Stimulated activated CD4-positive, alpha-beta T cell treated with anti-CD3 and anti-CD28 coated beads, Interleukin-1b, Interleukin-23, amount 100 ng/mL, for 24 hours (primary cell): ENCODE measurements at regions not wholly inside any gene's neighbourhood (a gene's known extent, or its start where the extent isn't known, plus 50 kb on each side); places are given as distances from the start of the nearest gene placed in this dataset.
"Not testable (repeated sequence)": the region's sequence is repeated elsewhere in the genome, so short reads cannot be mapped to it uniquely, and the experiment has no call there.

Experiments
- DNase-seq, 4 experiments: peaks; one replicate each; pipeline ENCODE4 v3.0.0-alpha.2; 2020; ENCODE audit warnings: low read depth in 4 of 4, low spot score in 1 of 4

GRCh38 chr4:131534944-131535645, 1614.0 kb upstream of the PCDH10 start:
- DNase-seq, result no peak

GRCh38 chr4:131540256-131540655, 1608.8 kb upstream of the PCDH10 start:
- DNase-seq, result no peak

- no peak for DNase-seq
Measured at GRCh38 chr4:131547506-131547981, 1601.5 kb upstream of the PCDH10 start.

GRCh38 chr4:131551306-131551705, 1597.8 kb upstream of the PCDH10 start:
- no peak for DNase-seq

- DNase-seq, result no peak
Measured at GRCh38 chr4:131566026-131566425, 1583.1 kb upstream of the PCDH10 start.

GRCh38 chr4:131584587-131584986, 1564.5 kb upstream of the PCDH10 start:
- no peak for DNase-seq

- DNase-seq, result no peak
Measured at GRCh38 chr4:131595140-131595539, 1554.0 kb upstream of the PCDH10 start.

- DNase-seq, result no peak
Measured at GRCh38 chr4:131603705-131604104, 1545.4 kb upstream of the PCDH10 start.

- no peak for DNase-seq
Measured at GRCh38 chr4:131609039-131609438, 1540.1 kb upstream of the PCDH10 start.

GRCh38 chr4:131610517-131610916, 1538.6 kb upstream of the PCDH10 start:
- DNase-seq, result not testable (repeated sequence)

- no peak for DNase-seq
Measured at GRCh38 chr4:131613086-131613823, 1535.8 kb upstream of the PCDH10 start.

GRCh38 chr4:131613824-131614216, 1535.3 kb upstream of the PCDH10 start:
- no peak for DNase-seq

GRCh38 chr4:131632877-131633276, 1516.2 kb upstream of the PCDH10 start:
- DNase-seq, result no peak

- no peak for DNase-seq
Measured at GRCh38 chr4:131635191-131635590, 1513.9 kb upstream of the PCDH10 start.

GRCh38 chr4:131638781-131639180, 1510.3 kb upstream of the PCDH10 start:
- no peak for DNase-seq

- DNase-seq, result no peak
Measured at GRCh38 chr4:131644619-131645018, 1504.5 kb upstream of the PCDH10 start.

GRCh38 chr4:131649227-131649626, 1499.9 kb upstream of the PCDH10 start:
- DNase-seq, result no peak

- DNase-seq, result no peak
Measured at GRCh38 chr4:131650951-131651350, 1498.1 kb upstream of the PCDH10 start.

GRCh38 chr4:131683314-131683713, 1465.8 kb upstream of the PCDH10 start:
- not testable (repeated sequence) for DNase-seq

GRCh38 chr4:131721883-131722282, 1427.2 kb upstream of the PCDH10 start:
- DNase-seq, result no peak

- not testable (repeated sequence) for DNase-seq
Measured at GRCh38 chr4:131723069-131723468, 1426.0 kb upstream of the PCDH10 start.

GRCh38 chr4:131724847-131725246, 1424.2 kb upstream of the PCDH10 start:
- peak in 1 of 4 experiments; percentile 42 for DNase-seq
